Liver (tissue), 3 donors: ENCODE measurements at regions not wholly inside any gene's neighbourhood (a gene's known extent, or its start where the extent isn't known, plus 50 kb on each side); places are given as distances from the start of the nearest gene placed in this dataset.

Experiments used
- EGR1 ChIP-seq, 2 donors: IDR thresholded peaks; 2 replicates each; pipeline ENCODE4 v1.6.1; 2016 to 2018; ENCODE audit warnings: antibody characterized with exemption in 2 of 2, low read depth in 2 of 2
- FOXA1 ChIP-seq: IDR thresholded peaks from 2 replicates; pipeline ENCODE4 v1.6.1; 2016; ENCODE audit warnings: antibody characterized with exemption
- GABPA ChIP-seq, 2 donors: IDR thresholded peaks in 1 of 2; conservative IDR thresholded peaks in 1 of 2; 2 replicates each; pipeline ENCODE4 v1.6.1; 2016; ENCODE audit warnings: antibody characterized with exemption in 2 of 2, mild to moderate bottlenecking in 1 of 2, moderate library complexity in 1 of 2
- JUND ChIP-seq, 2 donors: IDR thresholded peaks; 2 replicates each; pipeline ENCODE4 v1.6.1; 2016; ENCODE audit warnings: antibody characterized with exemption in 2 of 2
- RAD21 ChIP-seq, 2 donors: IDR thresholded peaks; 2 replicates each; pipeline ENCODE4 v1.6.1; 2016; ENCODE audit warnings: antibody characterized with exemption in 2 of 2, mild to moderate bottlenecking in 2 of 2
- SP1 ChIP-seq: IDR thresholded peaks from 2 replicates; pipeline ENCODE4 v1.6.1; 2018; ENCODE audit warnings: antibody characterized with exemption, mild to moderate bottlenecking
- TAF1 ChIP-seq: conservative IDR thresholded peaks from 2 replicates; pipeline ENCODE4 v1.6.1; 2016; ENCODE audit warnings: antibody characterized with exemption, mild to moderate bottlenecking
- YY1 ChIP-seq: IDR thresholded peaks from 2 replicates; pipeline ENCODE4 v1.6.1; 2016; ENCODE audit warnings: antibody characterized with exemption, mild to moderate bottlenecking
- TF ChIP-seq, protein P1 (sequence below): fragments of 150-350 bp; IDR thresholded peaks from 2 replicates; pipeline ENCODE4 v1.5.1; 2017; ENCODE audit warnings: improper control_type of control experiment, low read depth, low read length; ENCODE audit not compliant: missing input control
- TF ChIP-seq, protein P2 (sequence below): IDR thresholded peaks from 2 replicates; pipeline ENCODE4 v1.6.1; 2016; ENCODE audit warnings: antibody characterized with exemption
- TF ChIP-seq, protein P3 (sequence below): IDR thresholded peaks from 2 replicates; pipeline ENCODE4 v1.6.1; 2016; ENCODE audit warnings: antibody characterized with exemption, mild to moderate bottlenecking
- TF ChIP-seq, protein P4 (sequence below): IDR thresholded peaks from 2 replicates; pipeline ENCODE4 v1.6.1; 2016; ENCODE audit warnings: antibody characterized with exemption
- TF ChIP-seq, protein P5 (sequence below): IDR thresholded peaks from 2 replicates; pipeline ENCODE4 v1.6.1; 2016; ENCODE audit warnings: antibody characterized with exemption
- donor health status: healthy.
- donor health status: healthy.

DNA sequence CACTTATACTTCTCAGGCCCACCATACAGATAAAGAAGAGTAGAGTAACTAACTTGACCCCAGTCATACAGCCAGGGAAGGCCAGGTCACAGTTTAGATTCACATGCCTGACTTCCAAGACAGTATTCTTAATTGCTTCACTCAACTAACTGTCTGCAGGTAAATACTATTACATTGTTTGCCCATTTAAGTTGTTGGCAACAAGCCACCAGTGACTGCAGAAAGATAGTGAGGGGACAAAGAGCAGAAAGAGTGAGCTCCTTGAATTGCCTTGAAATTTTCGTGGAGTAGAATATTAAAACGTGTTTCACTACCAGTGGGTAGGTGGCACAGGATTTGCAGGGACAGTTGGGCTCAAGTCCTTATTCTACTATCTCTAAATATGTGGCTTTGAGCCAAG, 146.3 kb upstream of the RMST start:
- TF ChIP-seq, protein P1, sequence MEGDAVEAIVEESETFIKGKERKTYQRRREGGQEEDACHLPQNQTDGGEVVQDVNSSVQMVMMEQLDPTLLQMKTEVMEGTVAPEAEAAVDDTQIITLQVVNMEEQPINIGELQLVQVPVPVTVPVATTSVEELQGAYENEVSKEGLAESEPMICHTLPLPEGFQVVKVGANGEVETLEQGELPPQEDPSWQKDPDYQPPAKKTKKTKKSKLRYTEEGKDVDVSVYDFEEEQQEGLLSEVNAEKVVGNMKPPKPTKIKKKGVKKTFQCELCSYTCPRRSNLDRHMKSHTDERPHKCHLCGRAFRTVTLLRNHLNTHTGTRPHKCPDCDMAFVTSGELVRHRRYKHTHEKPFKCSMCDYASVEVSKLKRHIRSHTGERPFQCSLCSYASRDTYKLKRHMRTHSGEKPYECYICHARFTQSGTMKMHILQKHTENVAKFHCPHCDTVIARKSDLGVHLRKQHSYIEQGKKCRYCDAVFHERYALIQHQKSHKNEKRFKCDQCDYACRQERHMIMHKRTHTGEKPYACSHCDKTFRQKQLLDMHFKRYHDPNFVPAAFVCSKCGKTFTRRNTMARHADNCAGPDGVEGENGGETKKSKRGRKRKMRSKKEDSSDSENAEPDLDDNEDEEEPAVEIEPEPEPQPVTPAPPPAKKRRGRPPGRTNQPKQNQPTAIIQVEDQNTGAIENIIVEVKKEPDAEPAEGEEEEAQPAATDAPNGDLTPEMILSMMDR: no peak
- no peak for TF ChIP-seq RAD21 (IDR thresholded peaks at IDR 0.05)
- TF ChIP-seq, protein P2, sequence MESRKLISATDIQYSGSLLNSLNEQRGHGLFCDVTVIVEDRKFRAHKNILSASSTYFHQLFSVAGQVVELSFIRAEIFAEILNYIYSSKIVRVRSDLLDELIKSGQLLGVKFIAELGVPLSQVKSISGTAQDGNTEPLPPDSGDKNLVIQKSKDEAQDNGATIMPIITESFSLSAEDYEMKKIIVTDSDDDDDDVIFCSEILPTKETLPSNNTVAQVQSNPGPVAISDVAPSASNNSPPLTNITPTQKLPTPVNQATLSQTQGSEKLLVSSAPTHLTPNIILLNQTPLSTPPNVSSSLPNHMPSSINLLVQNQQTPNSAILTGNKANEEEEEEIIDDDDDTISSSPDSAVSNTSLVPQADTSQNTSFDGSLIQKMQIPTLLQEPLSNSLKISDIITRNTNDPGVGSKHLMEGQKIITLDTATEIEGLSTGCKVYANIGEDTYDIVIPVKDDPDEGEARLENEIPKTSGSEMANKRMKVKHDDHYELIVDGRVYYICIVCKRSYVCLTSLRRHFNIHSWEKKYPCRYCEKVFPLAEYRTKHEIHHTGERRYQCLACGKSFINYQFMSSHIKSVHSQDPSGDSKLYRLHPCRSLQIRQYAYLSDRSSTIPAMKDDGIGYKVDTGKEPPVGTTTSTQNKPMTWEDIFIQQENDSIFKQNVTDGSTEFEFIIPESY: no peak
- no peak for TF ChIP-seq GABPA (IDR thresholded peaks at IDR 0.05 in 1 of 2, conservative IDR thresholded peaks at IDR 0.05 in 1 of 2)
- TF ChIP-seq FOXA1: no peak
- TF ChIP-seq, protein P3, sequence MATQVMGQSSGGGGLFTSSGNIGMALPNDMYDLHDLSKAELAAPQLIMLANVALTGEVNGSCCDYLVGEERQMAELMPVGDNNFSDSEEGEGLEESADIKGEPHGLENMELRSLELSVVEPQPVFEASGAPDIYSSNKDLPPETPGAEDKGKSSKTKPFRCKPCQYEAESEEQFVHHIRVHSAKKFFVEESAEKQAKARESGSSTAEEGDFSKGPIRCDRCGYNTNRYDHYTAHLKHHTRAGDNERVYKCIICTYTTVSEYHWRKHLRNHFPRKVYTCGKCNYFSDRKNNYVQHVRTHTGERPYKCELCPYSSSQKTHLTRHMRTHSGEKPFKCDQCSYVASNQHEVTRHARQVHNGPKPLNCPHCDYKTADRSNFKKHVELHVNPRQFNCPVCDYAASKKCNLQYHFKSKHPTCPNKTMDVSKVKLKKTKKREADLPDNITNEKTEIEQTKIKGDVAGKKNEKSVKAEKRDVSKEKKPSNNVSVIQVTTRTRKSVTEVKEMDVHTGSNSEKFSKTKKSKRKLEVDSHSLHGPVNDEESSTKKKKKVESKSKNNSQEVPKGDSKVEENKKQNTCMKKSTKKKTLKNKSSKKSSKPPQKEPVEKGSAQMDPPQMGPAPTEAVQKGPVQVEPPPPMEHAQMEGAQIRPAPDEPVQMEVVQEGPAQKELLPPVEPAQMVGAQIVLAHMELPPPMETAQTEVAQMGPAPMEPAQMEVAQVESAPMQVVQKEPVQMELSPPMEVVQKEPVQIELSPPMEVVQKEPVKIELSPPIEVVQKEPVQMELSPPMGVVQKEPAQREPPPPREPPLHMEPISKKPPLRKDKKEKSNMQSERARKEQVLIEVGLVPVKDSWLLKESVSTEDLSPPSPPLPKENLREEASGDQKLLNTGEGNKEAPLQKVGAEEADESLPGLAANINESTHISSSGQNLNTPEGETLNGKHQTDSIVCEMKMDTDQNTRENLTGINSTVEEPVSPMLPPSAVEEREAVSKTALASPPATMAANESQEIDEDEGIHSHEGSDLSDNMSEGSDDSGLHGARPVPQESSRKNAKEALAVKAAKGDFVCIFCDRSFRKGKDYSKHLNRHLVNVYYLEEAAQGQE: no peak
- TF ChIP-seq JUND (IDR thresholded peaks at IDR 0.05): no peak
- TF ChIP-seq, protein P4, sequence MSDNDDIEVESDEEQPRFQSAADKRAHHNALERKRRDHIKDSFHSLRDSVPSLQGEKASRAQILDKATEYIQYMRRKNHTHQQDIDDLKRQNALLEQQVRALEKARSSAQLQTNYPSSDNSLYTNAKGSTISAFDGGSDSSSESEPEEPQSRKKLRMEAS: no peak
- no peak for TF ChIP-seq YY1
- TF ChIP-seq EGR1 (IDR thresholded peaks at IDR 0.05; ENCODE audit: low read depth in 2 of 2): no peak
- TF ChIP-seq TAF1: no peak
- no peak for TF ChIP-seq SP1
- TF ChIP-seq, protein P5, sequence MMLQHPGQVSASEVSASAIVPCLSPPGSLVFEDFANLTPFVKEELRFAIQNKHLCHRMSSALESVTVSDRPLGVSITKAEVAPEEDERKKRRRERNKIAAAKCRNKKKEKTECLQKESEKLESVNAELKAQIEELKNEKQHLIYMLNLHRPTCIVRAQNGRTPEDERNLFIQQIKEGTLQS: no peak
